ENCODE measurements at regions not wholly inside any gene's neighbourhood (a gene's known extent, or its start where the extent isn't known, plus 50 kb on each side); places are given as distances from the start of the nearest gene placed in this dataset.
"Not testable (repeated sequence)": the region's sequence is repeated elsewhere in the genome, so short reads cannot be mapped to it uniquely, and the experiment has no call there.

DNA sequence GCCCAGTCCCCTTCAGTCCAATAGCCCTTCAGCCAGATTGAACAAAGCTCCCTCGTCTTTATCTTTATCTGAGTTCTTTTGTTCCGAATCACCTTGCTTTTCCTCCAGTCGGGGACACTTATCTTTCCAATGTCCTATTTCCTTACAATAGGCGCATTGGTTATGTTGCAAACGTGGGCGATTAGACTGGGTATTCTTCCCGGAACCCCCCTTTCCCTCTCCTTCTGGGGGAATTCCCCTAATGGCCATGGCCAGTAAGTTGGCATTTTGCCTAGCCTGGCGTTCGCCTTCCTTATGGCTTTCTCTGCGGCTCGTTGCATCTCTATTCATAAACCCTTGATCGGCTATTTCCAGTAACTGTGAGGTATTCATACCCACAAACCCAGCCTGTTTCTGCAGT, 82.2 kb upstream of the VEPH1 start:
- peaks cover 3 to 14% of the 10 kb centered on the region in 2 donors for H3K4me1 ChIP-seq
- no peak overlapping the region for H3K4me3 ChIP-seq (replicated peaks in 1 of 3)
- H3K27me3 ChIP-seq = no peaks in the 10 kb centered on the region
- H3K36me3 ChIP-seq = no peaks in the 10 kb centered on the region
- no peaks in the 10 kb centered on the region for H3K9me3 ChIP-seq
- TF ChIP-seq POLR2A (IDR thresholded peaks at IDR 0.05) = no peak
- TF ChIP-seq, protein P1, sequence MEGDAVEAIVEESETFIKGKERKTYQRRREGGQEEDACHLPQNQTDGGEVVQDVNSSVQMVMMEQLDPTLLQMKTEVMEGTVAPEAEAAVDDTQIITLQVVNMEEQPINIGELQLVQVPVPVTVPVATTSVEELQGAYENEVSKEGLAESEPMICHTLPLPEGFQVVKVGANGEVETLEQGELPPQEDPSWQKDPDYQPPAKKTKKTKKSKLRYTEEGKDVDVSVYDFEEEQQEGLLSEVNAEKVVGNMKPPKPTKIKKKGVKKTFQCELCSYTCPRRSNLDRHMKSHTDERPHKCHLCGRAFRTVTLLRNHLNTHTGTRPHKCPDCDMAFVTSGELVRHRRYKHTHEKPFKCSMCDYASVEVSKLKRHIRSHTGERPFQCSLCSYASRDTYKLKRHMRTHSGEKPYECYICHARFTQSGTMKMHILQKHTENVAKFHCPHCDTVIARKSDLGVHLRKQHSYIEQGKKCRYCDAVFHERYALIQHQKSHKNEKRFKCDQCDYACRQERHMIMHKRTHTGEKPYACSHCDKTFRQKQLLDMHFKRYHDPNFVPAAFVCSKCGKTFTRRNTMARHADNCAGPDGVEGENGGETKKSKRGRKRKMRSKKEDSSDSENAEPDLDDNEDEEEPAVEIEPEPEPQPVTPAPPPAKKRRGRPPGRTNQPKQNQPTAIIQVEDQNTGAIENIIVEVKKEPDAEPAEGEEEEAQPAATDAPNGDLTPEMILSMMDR (IDR thresholded peaks at IDR 0.05) = no peak
- DNase-seq = no peak
- no peak overlapping the region for H3K27ac ChIP-seq
- WGBS, 2 donors = 91% methylated on average over 12 of the region's 12 CpGs
- intact Hi-C loops (cut with DNase I) = no loop called here

DNA sequence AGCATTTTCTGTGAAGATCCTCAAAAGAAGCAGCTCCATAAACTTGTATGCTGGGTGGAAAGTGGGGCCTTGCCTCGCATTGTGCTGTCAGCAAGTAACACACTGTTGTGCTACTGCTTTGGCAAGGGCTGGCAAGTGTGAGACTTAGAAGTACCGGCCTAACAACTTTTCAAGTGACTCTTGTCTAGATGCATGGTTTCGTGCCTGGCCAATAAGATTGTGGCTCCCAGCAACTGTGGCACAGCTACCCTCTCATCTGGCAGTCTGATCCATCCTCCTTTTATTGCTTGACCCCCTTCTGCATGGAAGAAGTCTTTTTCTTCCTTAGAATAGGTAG, 79.4 kb upstream of the VEPH1 start:
- WGBS, 2 donors = 49 to 62% methylated on average over 2 to 3 of the region's 3 CpGs
- TF ChIP-seq, protein P1 (IDR thresholded peaks at IDR 0.05) = no peak
- no peak for TF ChIP-seq POLR2A (IDR thresholded peaks at IDR 0.05)
- intact Hi-C loops (cut with DNase I) = no loop called here

DNA sequence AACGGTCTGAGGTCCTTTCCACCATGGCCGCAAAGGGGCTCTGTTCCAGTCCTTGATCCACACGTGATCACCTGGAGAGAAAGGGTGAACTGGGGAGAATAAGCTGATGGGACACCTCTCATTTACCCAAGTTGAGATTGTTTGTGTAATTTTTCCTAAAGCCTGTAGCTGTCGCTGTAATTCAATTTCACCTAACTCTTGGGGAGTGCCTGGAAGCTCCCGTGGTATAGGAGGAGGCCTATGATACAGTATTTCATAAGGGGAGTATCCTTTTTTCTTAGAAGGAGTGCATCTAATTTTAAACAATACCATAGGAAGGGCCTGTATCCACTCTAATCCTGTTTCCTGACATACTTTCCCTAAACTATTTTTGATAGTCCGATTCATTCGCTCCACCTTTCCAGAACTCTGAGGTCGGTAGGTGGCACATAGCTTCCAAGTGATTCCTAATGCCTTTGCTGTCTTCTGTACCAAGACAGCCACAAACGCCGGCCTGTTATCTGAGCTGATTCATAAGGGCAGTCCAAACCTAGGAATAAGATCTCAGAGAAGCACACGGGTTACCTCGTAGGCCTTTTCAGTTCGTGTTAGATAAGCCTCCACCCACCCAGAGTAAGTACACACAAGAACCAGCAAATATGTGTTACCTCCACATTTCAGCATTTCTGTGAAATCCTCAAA, 78.9 kb upstream of the VEPH1 start:
- 47 to 62% methylated on average over 13 of the region's 13 CpGs for WGBS, 2 donors
- DNase-seq = not testable (repeated sequence)

More for the DNA sequence above, 79.4 kb upstream of the VEPH1 start:
- no peaks in the 10 kb centered on the region for H3K9me3 ChIP-seq
- H3K27ac ChIP-seq = peak overlapping the region; percentile 40 to 70 (median 41)
- DNase-seq = peak; percentile 73 to 76
- H3K4me3 ChIP-seq (replicated peaks in 1 of 3) = no peak overlapping the region
- H3K27me3 ChIP-seq = no peaks in the 10 kb centered on the region
- H3K36me3 ChIP-seq = no peaks in the 10 kb centered on the region
- H3K4me1 ChIP-seq = peaks cover 3 to 14% of the 10 kb centered on the region in 2 donors

DNA sequence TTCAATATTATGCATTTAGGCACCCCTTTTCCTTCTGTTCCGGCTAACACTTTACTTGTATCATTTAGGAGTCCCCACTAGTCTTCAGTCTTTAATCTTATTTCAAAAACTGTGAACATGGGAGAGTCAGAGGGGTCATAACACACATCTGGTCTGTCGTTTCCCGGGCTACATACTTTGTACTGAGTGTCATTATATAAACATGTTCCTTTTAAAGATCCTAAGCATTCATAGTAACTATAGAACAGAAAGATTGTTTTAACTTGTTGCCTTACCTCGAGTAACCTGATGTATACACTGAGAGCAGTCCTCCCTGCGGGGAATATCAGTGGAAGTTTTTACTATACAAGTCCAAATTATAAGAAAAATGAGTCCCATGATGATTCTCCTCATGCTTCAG, 78.2 kb upstream of the VEPH1 start:
- TF ChIP-seq POLR2A (IDR thresholded peaks at IDR 0.05) = no peak
- TF ChIP-seq, protein P1 (IDR thresholded peaks at IDR 0.05) = no peak
- no peak for DNase-seq
- 63 to 73% methylated on average over 5 of the region's 5 CpGs for WGBS, 2 donors
- H3K27ac ChIP-seq = no peak overlapping the region
- no peaks in the 10 kb centered on the region for H3K9me3 ChIP-seq
- intact Hi-C loops (cut with DNase I) = no loop called here
- no peaks in the 10 kb centered on the region for H3K27me3 ChIP-seq
- no peaks in the 10 kb centered on the region for H3K36me3 ChIP-seq
- H3K4me1 ChIP-seq = peaks cover 3 to 14% of the 10 kb centered on the region in 2 donors
- H3K4me3 ChIP-seq (replicated peaks in 1 of 3) = no peak overlapping the region

More for the DNA sequence above, 78.9 kb upstream of the VEPH1 start:
- H3K4me3 ChIP-seq (replicated peaks in 1 of 3); H3K27me3 ChIP-seq; H3K36me3 ChIP-seq; H3K9me3 ChIP-seq; intact Hi-C loops (cut with DNase I): not testable (repeated sequence)
- Histone ChIP-seq H3K4me1 (peaks cover 3 to 14% of the 10 kb centered on the region in 2 donors), H3K27ac (peak overlapping the region; percentile 40 to 70 (median 41))
- TF ChIP-seq, protein P1 (IDR thresholded peaks at IDR 0.05) = peak in 1 of 6 experiments; percentile 27

DNA sequence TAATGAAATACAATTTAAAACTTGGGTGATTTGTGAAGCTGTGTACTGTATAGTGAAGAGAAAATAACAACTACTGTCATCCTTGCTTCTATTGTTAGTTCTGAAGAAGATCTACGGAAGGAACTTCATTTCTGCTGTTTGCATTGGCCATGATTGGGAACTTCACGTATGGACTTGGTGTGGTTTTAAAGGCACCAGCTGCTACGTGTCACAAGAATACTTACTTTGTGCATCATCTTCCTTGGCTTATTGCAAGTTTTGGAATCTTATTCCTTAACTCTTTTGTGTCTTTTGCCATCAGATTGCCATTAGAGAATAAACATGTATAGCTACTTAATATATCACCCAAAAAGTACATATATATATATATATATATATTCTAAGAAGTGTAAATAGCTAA, 75.0 kb upstream of the VEPH1 start:
- 88 to 92% methylated on average over 3 of the region's 3 CpGs for WGBS, 2 donors

More for the DNA sequence above, 75.0 kb upstream of the VEPH1 start:
- H3K9me3 ChIP-seq = no peaks in the 10 kb centered on the region
- TF ChIP-seq, protein P1 (IDR thresholded peaks at IDR 0.05) = no peak
- TF ChIP-seq POLR2A (IDR thresholded peaks at IDR 0.05) = no peak
- H3K27ac ChIP-seq = no peak overlapping the region
- H3K4me1 ChIP-seq = peaks cover 3 to 14% of the 10 kb centered on the region in 2 donors
- H3K36me3 ChIP-seq = no peaks in the 10 kb centered on the region
- no peak overlapping the region for H3K4me3 ChIP-seq (replicated peaks in 1 of 3)
- intact Hi-C loops (cut with DNase I) = no loop called here
- no peak for DNase-seq
- no peaks in the 10 kb centered on the region for H3K27me3 ChIP-seq
